ENCODE measurements at regions not wholly inside any gene's neighbourhood (a gene's known extent, or its start where the extent isn't known, plus 50 kb on each side); places are given as distances from the start of the nearest gene placed in this dataset.
A peak's percentile ranks its signal among the peaks of the same experiment; 100 is the strongest.

DNA sequence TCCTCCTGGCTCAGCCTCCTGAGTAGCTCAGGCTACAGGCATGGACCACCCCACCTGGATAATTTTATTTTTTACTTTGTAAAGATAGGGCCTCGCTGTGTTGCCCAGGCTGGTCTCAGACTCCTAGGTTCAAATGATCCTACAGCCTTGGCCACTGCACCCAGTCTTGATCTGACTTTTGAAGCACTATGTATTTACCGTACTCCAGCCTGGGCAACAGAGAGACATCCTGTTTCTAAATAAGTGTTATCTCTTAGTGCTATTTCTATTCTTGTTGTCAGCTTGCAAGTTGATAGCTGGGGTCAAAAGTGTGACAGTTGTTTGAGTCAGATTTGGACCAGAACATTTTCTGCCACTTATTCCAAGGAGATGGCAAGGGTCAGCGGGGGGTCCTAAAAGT, 486.4 kb downstream of the NPIPA7 start (continued):
- TF ChIP-seq, protein P1, sequence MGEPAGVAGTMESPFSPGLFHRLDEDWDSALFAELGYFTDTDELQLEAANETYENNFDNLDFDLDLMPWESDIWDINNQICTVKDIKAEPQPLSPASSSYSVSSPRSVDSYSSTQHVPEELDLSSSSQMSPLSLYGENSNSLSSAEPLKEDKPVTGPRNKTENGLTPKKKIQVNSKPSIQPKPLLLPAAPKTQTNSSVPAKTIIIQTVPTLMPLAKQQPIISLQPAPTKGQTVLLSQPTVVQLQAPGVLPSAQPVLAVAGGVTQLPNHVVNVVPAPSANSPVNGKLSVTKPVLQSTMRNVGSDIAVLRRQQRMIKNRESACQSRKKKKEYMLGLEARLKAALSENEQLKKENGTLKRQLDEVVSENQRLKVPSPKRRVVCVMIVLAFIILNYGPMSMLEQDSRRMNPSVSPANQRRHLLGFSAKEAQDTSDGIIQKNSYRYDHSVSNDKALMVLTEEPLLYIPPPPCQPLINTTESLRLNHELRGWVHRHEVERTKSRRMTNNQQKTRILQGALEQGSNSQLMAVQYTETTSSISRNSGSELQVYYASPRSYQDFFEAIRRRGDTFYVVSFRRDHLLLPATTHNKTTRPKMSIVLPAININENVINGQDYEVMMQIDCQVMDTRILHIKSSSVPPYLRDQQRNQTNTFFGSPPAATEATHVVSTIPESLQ (CRISPR knock-in tag; IDR thresholded peaks at IDR 0.05), result no peak
- TF ChIP-seq, protein P2, sequence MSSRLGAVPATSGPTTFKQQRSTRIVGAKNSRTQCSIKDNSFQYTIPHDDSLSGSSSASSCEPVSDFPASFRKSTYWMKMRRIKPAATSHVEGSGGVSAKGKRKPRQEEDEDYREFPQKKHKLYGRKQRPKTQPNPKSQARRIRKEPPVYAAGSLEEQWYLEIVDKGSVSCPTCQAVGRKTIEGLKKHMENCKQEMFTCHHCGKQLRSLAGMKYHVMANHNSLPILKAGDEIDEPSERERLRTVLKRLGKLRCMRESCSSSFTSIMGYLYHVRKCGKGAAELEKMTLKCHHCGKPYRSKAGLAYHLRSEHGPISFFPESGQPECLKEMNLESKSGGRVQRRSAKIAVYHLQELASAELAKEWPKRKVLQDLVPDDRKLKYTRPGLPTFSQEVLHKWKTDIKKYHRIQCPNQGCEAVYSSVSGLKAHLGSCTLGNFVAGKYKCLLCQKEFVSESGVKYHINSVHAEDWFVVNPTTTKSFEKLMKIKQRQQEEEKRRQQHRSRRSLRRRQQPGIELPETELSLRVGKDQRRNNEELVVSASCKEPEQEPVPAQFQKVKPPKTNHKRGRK (CRISPR knock-in tag; IDR thresholded peaks at IDR 0.05; ENCODE audit: borderline replicate concordance), result no peak
- no peak for TF ChIP-seq ZNF263 (CRISPR knock-in tag; IDR thresholded peaks at IDR 0.05; ENCODE audit: low read depth)
- TF ChIP-seq, protein P3, sequence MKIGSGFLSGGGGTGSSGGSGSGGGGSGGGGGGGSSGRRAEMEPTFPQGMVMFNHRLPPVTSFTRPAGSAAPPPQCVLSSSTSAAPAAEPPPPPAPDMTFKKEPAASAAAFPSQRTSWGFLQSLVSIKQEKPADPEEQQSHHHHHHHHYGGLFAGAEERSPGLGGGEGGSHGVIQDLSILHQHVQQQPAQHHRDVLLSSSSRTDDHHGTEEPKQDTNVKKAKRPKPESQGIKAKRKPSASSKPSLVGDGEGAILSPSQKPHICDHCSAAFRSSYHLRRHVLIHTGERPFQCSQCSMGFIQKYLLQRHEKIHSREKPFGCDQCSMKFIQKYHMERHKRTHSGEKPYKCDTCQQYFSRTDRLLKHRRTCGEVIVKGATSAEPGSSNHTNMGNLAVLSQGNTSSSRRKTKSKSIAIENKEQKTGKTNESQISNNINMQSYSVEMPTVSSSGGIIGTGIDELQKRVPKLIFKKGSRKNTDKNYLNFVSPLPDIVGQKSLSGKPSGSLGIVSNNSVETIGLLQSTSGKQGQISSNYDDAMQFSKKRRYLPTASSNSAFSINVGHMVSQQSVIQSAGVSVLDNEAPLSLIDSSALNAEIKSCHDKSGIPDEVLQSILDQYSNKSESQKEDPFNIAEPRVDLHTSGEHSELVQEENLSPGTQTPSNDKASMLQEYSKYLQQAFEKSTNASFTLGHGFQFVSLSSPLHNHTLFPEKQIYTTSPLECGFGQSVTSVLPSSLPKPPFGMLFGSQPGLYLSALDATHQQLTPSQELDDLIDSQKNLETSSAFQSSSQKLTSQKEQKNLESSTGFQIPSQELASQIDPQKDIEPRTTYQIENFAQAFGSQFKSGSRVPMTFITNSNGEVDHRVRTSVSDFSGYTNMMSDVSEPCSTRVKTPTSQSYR (CRISPR knock-in tag; IDR thresholded peaks at IDR 0.05), result no peak
- TF ChIP-seq NR3C1 (CRISPR knock-in tag; conservative IDR thresholded peaks at IDR 0.05; ENCODE audit: low read depth), result no peak
- TF ChIP-seq, protein P4, sequence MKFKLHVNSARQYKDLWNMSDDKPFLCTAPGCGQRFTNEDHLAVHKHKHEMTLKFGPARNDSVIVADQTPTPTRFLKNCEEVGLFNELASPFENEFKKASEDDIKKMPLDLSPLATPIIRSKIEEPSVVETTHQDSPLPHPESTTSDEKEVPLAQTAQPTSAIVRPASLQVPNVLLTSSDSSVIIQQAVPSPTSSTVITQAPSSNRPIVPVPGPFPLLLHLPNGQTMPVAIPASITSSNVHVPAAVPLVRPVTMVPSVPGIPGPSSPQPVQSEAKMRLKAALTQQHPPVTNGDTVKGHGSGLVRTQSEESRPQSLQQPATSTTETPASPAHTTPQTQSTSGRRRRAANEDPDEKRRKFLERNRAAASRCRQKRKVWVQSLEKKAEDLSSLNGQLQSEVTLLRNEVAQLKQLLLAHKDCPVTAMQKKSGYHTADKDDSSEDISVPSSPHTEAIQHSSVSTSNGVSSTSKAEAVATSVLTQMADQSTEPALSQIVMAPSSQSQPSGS (CRISPR knock-in tag; IDR thresholded peaks at IDR 0.05; ENCODE audit: borderline replicate concordance, low read depth), result no peak

DNA sequence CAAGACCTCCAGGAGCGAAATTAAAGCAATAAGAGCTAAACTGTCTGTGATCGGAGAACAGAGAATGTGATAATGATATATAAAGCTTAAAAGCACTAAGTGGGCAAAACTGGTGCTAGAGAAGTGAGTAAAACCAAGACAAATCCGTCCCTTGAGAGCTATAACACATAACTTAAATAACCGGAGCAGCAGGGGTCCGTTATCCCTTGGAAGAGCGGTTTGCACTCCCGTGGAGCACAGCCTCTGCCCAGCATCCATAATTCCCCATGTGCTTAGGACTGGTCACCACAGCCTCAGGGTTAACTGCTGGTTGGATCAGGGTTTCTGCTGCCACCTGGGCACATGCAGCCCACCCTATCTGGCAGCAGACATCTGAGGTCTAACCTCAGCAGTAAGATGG, 489.0 kb downstream of the NPIPA7 start:
- Mint-ChIP-seq H3K4me1 (peaks cover 45% of the 10 kb centered on the region), H3K4me3 (no peak overlapping the region), H3K36me3 (no peaks in the 10 kb centered on the region), H3K27ac (peak overlapping the region; percentile 66; the same call in 1 of the 2 replicates), H3K9me3 (no peaks in the 10 kb centered on the region), H3K27me3 (ENCODE audit: low read depth) (peaks cover 3% of the 10 kb centered on the region; the same call in 1 of the 2 replicates)
- ATAC-seq (peak; percentile 50), DNase-seq (ENCODE audit: low spot score) (peak; percentile 34)
- peak; percentile 15; the same call in 1 of the 2 replicates for TF ChIP-seq TEAD1 (CRISPR knock-in tag; IDR thresholded peaks at IDR 0.05)
- TF ChIP-seq KAT7 (CRISPR knock-in tag; IDR thresholded peaks at IDR 0.05; ENCODE audit: borderline replicate concordance), result no peak
- CTCF ChIA-PET, result interaction anchor here (0.5 to 1.4 kb wide), 4 partner anchors 8 to 326 kb away, joined by 3 to 4 read pairs (median 4); no protein-coding TSS in a partner anchor
- POLR2A ChIA-PET, result interaction anchor here (0.7 kb wide), 1 partner anchor 59 kb away, joined by 4 read pairs; no protein-coding TSS in a partner anchor

DNA sequence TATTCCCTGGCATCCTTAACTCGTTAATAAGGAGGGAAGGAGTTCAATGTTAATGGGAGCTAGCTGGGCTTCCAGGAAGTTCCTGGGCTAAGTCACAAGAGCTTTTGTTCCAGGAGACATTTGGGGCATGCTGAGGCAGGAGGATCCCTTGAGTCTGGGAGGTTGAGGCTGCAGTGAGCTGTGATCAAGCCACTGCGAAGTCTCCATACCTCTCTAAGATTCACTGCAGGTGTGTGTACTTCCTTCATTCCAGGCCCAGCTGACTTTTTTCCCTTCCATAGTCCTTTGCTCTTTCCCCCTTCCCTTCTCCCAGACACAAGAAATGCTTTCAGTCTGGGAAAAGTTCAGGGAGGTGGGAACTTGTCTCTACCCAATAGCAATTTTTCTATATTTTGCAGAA, 489.8 kb downstream of the NPIPA7 start:
- peak; percentile 61 for ATAC-seq
- DNase-seq (ENCODE audit: low spot score), result no peak
- Mint-ChIP-seq H3K27me3 (ENCODE audit: low read depth) (peaks cover 3% of the 10 kb centered on the region; the same call in 1 of the 2 replicates), H3K4me3 (peak overlapping the region; percentile 34), H3K36me3 (no peaks in the 10 kb centered on the region), H3K4me1 (peaks cover 42% of the 10 kb centered on the region), H3K27ac (peak overlapping the region; percentile 92), H3K9me3 (no peaks in the 10 kb centered on the region)
- TF ChIP-seq CREB1 (CRISPR knock-in tag; IDR thresholded peaks at IDR 0.05), result no peak
- TF ChIP-seq, protein P1 (CRISPR knock-in tag; IDR thresholded peaks at IDR 0.05), result no peak
- TF ChIP-seq, protein P5, sequence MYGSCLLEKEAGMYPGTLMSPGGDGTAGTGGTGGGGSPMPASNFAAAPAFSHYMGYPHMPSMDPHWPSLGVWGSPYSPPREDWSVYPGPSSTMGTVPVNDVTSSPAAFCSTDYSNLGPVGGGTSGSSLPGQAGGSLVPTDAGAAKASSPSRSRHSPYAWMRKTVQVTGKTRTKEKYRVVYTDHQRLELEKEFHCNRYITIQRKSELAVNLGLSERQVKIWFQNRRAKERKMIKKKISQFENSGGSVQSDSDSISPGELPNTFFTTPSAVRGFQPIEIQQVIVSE (CRISPR knock-in tag; IDR thresholded peaks at IDR 0.05; ENCODE audit: borderline replicate concordance), result no peak
- TF ChIP-seq, protein P6, sequence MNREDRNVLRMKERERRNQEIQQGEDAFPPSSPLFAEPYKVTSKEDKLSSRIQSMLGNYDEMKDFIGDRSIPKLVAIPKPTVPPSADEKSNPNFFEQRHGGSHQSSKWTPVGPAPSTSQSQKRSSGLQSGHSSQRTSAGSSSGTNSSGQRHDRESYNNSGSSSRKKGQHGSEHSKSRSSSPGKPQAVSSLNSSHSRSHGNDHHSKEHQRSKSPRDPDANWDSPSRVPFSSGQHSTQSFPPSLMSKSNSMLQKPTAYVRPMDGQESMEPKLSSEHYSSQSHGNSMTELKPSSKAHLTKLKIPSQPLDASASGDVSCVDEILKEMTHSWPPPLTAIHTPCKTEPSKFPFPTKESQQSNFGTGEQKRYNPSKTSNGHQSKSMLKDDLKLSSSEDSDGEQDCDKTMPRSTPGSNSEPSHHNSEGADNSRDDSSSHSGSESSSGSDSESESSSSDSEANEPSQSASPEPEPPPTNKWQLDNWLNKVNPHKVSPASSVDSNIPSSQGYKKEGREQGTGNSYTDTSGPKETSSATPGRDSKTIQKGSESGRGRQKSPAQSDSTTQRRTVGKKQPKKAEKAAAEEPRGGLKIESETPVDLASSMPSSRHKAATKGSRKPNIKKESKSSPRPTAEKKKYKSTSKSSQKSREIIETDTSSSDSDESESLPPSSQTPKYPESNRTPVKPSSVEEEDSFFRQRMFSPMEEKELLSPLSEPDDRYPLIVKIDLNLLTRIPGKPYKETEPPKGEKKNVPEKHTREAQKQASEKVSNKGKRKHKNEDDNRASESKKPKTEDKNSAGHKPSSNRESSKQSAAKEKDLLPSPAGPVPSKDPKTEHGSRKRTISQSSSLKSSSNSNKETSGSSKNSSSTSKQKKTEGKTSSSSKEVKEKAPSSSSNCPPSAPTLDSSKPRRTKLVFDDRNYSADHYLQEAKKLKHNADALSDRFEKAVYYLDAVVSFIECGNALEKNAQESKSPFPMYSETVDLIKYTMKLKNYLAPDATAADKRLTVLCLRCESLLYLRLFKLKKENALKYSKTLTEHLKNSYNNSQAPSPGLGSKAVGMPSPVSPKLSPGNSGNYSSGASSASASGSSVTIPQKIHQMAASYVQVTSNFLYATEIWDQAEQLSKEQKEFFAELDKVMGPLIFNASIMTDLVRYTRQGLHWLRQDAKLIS (CRISPR knock-in tag; IDR thresholded peaks at IDR 0.05; ENCODE audit: borderline replicate concordance), result no peak
- no peak for TF ChIP-seq MXD4 (CRISPR knock-in tag; IDR thresholded peaks at IDR 0.05; ENCODE audit: borderline replicate concordance)
- TF ChIP-seq CREM (CRISPR knock-in tag; IDR thresholded peaks at IDR 0.05), result no peak
- TF ChIP-seq, protein P7, sequence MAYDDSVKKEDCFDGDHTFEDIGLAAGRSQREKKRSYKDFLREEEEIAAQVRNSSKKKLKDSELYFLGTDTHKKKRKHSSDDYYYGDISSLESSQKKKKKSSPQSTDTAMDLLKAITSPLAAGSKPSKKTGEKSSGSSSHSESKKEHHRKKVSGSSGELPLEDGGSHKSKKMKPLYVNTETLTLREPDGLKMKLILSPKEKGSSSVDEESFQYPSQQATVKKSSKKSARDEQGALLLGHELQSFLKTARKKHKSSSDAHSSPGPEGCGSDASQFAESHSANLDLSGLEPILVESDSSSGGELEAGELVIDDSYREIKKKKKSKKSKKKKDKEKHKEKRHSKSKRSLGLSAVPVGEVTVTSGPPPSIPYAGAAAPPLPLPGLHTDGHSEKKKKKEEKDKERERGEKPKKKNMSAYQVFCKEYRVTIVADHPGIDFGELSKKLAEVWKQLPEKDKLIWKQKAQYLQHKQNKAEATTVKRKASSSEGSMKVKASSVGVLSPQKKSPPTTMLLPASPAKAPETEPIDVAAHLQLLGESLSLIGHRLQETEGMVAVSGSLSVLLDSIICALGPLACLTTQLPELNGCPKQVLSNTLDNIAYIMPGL (CRISPR knock-in tag; IDR thresholded peaks at IDR 0.05), result no peak
- ChIA-PET CTCF (interaction anchor here (0.6 to 1.4 kb wide), 4 partner anchors 9 to 612 kb away, joined by 3 to 4 read pairs (median 4); no protein-coding TSS in a partner anchor), POLR2A (no interaction called here)

Measured in WTC11 (cell line).